H1 (cell line): ENCODE measurements at regions not wholly inside any gene's neighbourhood (a gene's known extent, or its start where the extent isn't known, plus 50 kb on each side); places are given as distances from the start of the nearest gene placed in this dataset.

Experiments
- CTCF ChIA-PET: fragments of 300-600 bp; sonication (Branson Sonifier 250); formaldehyde crosslinking; loops from one replicate; lab custom pipeline; 2021; ENCODE audit not compliant: partially characterized antibody; lab: Charles Lee
- POLR2A ChIA-PET: fragments of 300-600 bp; sonication (Branson Sonifier 250); formaldehyde crosslinking; loops from one replicate; lab custom pipeline; 2021; ENCODE audit warnings: inconsistent platforms; ENCODE audit not compliant: partially characterized antibody; lab: Charles Lee
- DNase-seq, 2 experiments: peaks; one replicate each; pipeline versions ENCODE4 v3.0.0 to v3.0.0-alpha.2; 2010 to 2022; ENCODE audit warnings: low spot score in 2 of 2, low read depth in 1 of 2, mixed read lengths in 1 of 2
- FAIRE-seq: peaks from 2 replicates; lab custom pipeline; 2011; peaks lifted over from hg19 to GRCh38; lab: Jason Lieb, UNC
- H2AFZ ChIP-seq: 2 replicates; pipeline ENCODE4 v1.8.1; 2012; ENCODE audit warnings: low read length, inconsistent platforms
- H2AK5ac ChIP-seq: 2 replicates; pipeline ENCODE4 v1.6.1; 2013; ENCODE audit warnings: low read depth, low read length
- H2BK120ac ChIP-seq: replicated peaks from 2 replicates; pipeline ENCODE3; 2013; ENCODE audit warnings: low read depth, low read length, inconsistent platforms
- H2BK12ac ChIP-seq: 2 replicates; pipeline ENCODE4 v1.6.1; 2013; ENCODE audit warnings: low read depth, low read length
- H2BK15ac ChIP-seq: 2 replicates; pipeline ENCODE4 v1.6.1; 2013; ENCODE audit warnings: low read length
- H2BK20ac ChIP-seq: 2 replicates; pipeline ENCODE4 v1.6.1; 2013; ENCODE audit warnings: low read length
- H2BK5ac ChIP-seq: 2 replicates; pipeline ENCODE4 v1.6.1; 2013; ENCODE audit warnings: low read depth, low read length
- H3K14ac ChIP-seq: 2 replicates; pipeline ENCODE4 v1.6.1; 2013; ENCODE audit warnings: inconsistent platforms; ENCODE audit not compliant: insufficient read length
- H3K18ac ChIP-seq: 2 replicates; pipeline ENCODE4 v1.6.1; 2013; ENCODE audit warnings: low read length; ENCODE audit errors: extremely low read depth
- H3K23ac ChIP-seq: 2 replicates; pipeline ENCODE4 v1.6.1; 2013; ENCODE audit warnings: inconsistent platforms; ENCODE audit not compliant: insufficient read length
- H3K23me2 ChIP-seq: 2 replicates; pipeline ENCODE4 v1.6.1; 2013; ENCODE audit warnings: low read depth, low read length
- H3K27ac ChIP-seq: 2 replicates; pipeline ENCODE4 v1.6.1; 2011; ENCODE audit warnings: low read depth, low read length, inconsistent platforms
- H3K27me3 ChIP-seq, 4 experiments: replicated peaks in 1 of 4; 1 replicate in 1 of 4; 2 replicates in 3 of 4; pipeline versions ENCODE4 v1.6.1 to v1.8.1; 2011 to 2013; ENCODE audit warnings: low read length in 3 of 4, mild to moderate bottlenecking in 3 of 4, inconsistent platforms in 2 of 4, mixed read lengths in 2 of 4, moderate library complexity in 1 of 4; ENCODE audit not compliant: control insufficient read depth in 3 of 4, insufficient read depth in 3 of 4; ENCODE audit errors: extremely low read depth in 1 of 4
- H3K36me3 ChIP-seq, 4 experiments: 2 replicates each; pipeline versions ENCODE4 v1.6.1 to v1.8.1; 2011 to 2013; ENCODE audit warnings: mild to moderate bottlenecking in 4 of 4, low read length in 3 of 4, moderate library complexity in 2 of 4, control low read depth in 1 of 4, inconsistent platforms in 1 of 4; ENCODE audit not compliant: insufficient read depth in 4 of 4, control insufficient read depth in 2 of 4
- H3K4ac ChIP-seq: replicated peaks from 2 replicates; pipeline ENCODE3; 2013; ENCODE audit warnings: low read length, low read depth, mixed read lengths, inconsistent platforms; ENCODE audit not compliant: insufficient read length
- H3K4me1 ChIP-seq, 4 experiments: replicated peaks in 1 of 4; 1 replicate in 1 of 4; 2 replicates in 3 of 4; pipeline versions ENCODE4 v1.6.1 to v1.8.1; 2011 to 2013; ENCODE audit warnings: low read length in 3 of 4, inconsistent platforms in 2 of 4, mixed read lengths in 1 of 4; ENCODE audit not compliant: insufficient read depth in 4 of 4, control insufficient read depth in 3 of 4
- H3K4me2 ChIP-seq, 2 experiments: 2 replicates each; pipeline versions ENCODE4 v1.6.1 to v1.8.1; 2011 to 2013; ENCODE audit warnings: low read depth in 2 of 2, low read length in 2 of 2, control low read depth in 1 of 2, inconsistent platforms in 1 of 2, mild to moderate bottlenecking in 1 of 2; ENCODE audit not compliant: insufficient read depth in 1 of 2
- H3K4me3 ChIP-seq, 4 experiments: fragments of 200-600, 300-600 bp in 1 of 4; sonication (generic), shearing (Covaris generic), sonication (Bioruptor Twin) in 1 of 4; 2 replicates each; pipeline versions ENCODE4 v1.5.1 to v1.8.1; 2011 to 2016; ENCODE audit warnings: low read length in 4 of 4, low read depth in 3 of 4, control low read depth in 2 of 4, inconsistent platforms in 2 of 4, mild to moderate bottlenecking in 2 of 4, mixed read lengths in 1 of 4, moderate library complexity in 1 of 4; ENCODE audit not compliant: insufficient read depth in 2 of 4; ENCODE audit errors: extremely low read depth in 1 of 4
- H3K56ac ChIP-seq: replicated peaks from 2 replicates; pipeline ENCODE3; 2013; ENCODE audit warnings: low read depth, mild to moderate bottlenecking, mixed read lengths, low read length, inconsistent platforms; ENCODE audit not compliant: insufficient read length
- H3K79me1 ChIP-seq: 2 replicates; pipeline ENCODE4 v1.6.1; 2013; ENCODE audit warnings: low read depth, low read length, control low read depth
- H3K79me2 ChIP-seq, 2 experiments: 2 replicates each; pipeline versions ENCODE4 v1.6.1 to v1.8.1; 2012 to 2013; ENCODE audit warnings: low read length in 2 of 2, mild to moderate bottlenecking in 2 of 2, inconsistent platforms in 1 of 2; ENCODE audit not compliant: insufficient read depth in 2 of 2, control insufficient read depth in 1 of 2
- H3K9ac ChIP-seq, 4 experiments: replicated peaks in 1 of 4; 1 replicate in 1 of 4; 2 replicates in 3 of 4; pipeline versions ENCODE4 v1.6.1 to v1.8.1; 2011 to 2013; ENCODE audit warnings: low read depth in 3 of 4, low read length in 3 of 4, control low read depth in 2 of 4, mild to moderate bottlenecking in 2 of 4, moderate library complexity in 2 of 4, inconsistent platforms in 1 of 4; ENCODE audit errors: extremely low read depth in 1 of 4
- H3K9me3 ChIP-seq, 2 experiments: 2 replicates each; pipeline versions ENCODE4 v1.6.1 to v1.8.1; 2012 to 2013; ENCODE audit warnings: mild to moderate bottlenecking in 2 of 2, moderate library complexity in 2 of 2, control low read depth in 1 of 2, inconsistent platforms in 1 of 2, low read depth in 1 of 2, low read length in 1 of 2, mixed read lengths in 1 of 2; ENCODE audit not compliant: insufficient read depth in 2 of 2
- H4K20me1 ChIP-seq, 2 experiments: replicated peaks in 1 of 2; 2 replicates each; pipeline versions ENCODE3 to v1.8.1; 2011 to 2013; ENCODE audit warnings: inconsistent platforms in 2 of 2, low read length in 2 of 2, mild to moderate bottlenecking in 1 of 2; ENCODE audit not compliant: insufficient read depth in 2 of 2, control insufficient read depth in 1 of 2
- H4K5ac ChIP-seq: 2 replicates; pipeline ENCODE4 v1.6.1; 2013; ENCODE audit warnings: low read length, low read depth, mixed read lengths, inconsistent platforms; ENCODE audit not compliant: insufficient read length
- H4K8ac ChIP-seq: 2 replicates; pipeline ENCODE4 v1.8.0; 2013; ENCODE audit warnings: mild to moderate bottlenecking, moderate library complexity, low read length, inconsistent platforms; ENCODE audit not compliant: insufficient read depth; ENCODE audit errors: extremely low read depth
- H4K91ac ChIP-seq: replicated peaks from 2 replicates; pipeline ENCODE3; 2013; ENCODE audit warnings: low read length, mixed read lengths, inconsistent platforms; ENCODE audit not compliant: insufficient read length
- FOSL1 ChIP-seq: IDR thresholded peaks from 2 replicates; pipeline ENCODE4 v1.6.1; 2011; ENCODE audit warnings: mild to moderate bottlenecking, low read depth, low read length, moderate library complexity; ENCODE audit not compliant: insufficient read depth
- KDM1A ChIP-seq: fragments of 200-600, 300-600 bp; sonication (generic); IDR thresholded peaks from 2 replicates; pipeline ENCODE4 v1.7.1; 2016; ENCODE audit warnings: mild to moderate bottlenecking, low read length, borderline replicate concordance
- RFX5 ChIP-seq: IDR thresholded peaks from 2 replicates; pipeline ENCODE4 v1.6.1; 2011; ENCODE audit warnings: low read depth, low read length, improper control_type of control experiment, borderline replicate concordance
- TBP ChIP-seq: IDR thresholded peaks from 2 replicates; pipeline ENCODE4 v1.6.1; 2011; ENCODE audit warnings: low read depth, low read length, improper control_type of control experiment
- WGBS, 2 experiments: shearing (Covaris generic) in 1 of 2; methylation state at CpG; one replicate each; pipeline versions ENCODE4 v1.1.6 to v1.1.7; 2013 to 2015; ENCODE audit warnings: low lambda C conversion rate in 2 of 2, mixed read lengths in 2 of 2, inconsistent platforms in 1 of 2, low coverage in 1 of 2, missing lambda C conversion rate in 1 of 2; ENCODE audit not compliant: insufficient replicate concordance in 2 of 2, insufficient coverage in 1 of 2, insufficient read length in 1 of 2; ENCODE audit errors: extremely low coverage in 1 of 2, missing lambda C conversion rate in 1 of 2; 5-methylcytosine and 5-hydroxymethylcytosine counted together
- TF ChIP-seq, protein P1 (sequence below): IDR thresholded peaks from 2 replicates; pipeline ENCODE4 v1.6.1; 2012; ENCODE audit warnings: inconsistent platforms

DNA sequence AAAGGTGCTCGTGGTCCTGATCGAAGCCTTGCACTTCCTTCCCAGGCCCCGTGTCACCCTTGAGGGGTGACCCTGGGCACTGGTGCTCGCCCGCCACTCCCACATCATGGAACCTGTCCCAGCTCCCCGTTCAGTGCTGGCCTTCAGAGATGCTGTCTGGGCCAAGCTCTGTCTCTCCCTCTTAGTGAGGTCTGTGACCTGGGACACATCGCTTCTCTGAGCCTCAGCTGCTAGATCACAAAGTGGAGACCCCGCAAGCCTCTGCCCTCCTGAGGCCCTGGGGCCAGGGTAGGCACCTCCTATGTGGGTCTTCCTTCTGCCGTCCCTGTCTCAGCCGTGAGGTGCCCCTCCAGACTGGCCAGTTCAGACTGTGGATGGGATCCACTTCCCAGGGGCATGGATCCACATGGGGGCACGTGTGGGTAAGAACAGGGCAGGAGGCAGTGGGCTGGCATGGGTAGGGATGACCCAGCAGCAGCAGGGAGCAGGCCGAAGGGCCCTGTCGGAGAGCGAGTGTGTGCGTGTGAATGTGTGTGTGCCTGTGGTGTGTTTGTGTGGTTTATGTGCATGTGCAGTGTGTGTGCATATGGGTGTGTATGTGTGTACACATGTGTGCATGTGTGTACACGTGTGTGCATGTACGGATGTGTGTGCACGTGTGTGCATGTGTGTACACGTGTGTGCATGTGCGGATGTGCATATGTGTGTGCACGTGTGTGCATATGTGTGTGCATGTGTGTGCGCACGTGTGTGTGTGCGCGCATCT is 1073.7 kb downstream of the BRD1 start:
- no peak overlapping the region for H3K27ac ChIP-seq
- DNase-seq (no peak), FAIRE-seq (no peak)
- no peak overlapping the region for H2AFZ ChIP-seq
- no peak overlapping the region for H3K18ac ChIP-seq
- H4K8ac ChIP-seq: peak overlapping the region; percentile 46; the same call in 1 of the 2 replicates
- H3K27me3 ChIP-seq: no peaks in the 10 kb centered on the region
- H2BK12ac ChIP-seq: no peak overlapping the region; the same call in 1 of the 2 replicates
- ChIA-PET POLR2A (no interaction called here), CTCF (interaction anchor here (1.3 kb wide), 1 partner anchor 53 kb away, joined by 3 read pairs; no protein-coding TSS in a partner anchor)
- no peak overlapping the region for H3K4me2 ChIP-seq
- H3K23me2 ChIP-seq: peaks cover 2% of the 10 kb centered on the region
- no peaks in the 10 kb centered on the region; the same call in 1 of the 2 replicates for H3K79me1 ChIP-seq
- H3K4ac ChIP-seq: no peak overlapping the region
- WGBS, 2 experiments: 90% methylated on average over 25 of the region's 25 CpGs; no CpG with 5 or more reads in 1 of the 2 experiments
- no peak for TF ChIP-seq TBP
- TF ChIP-seq KDM1A: no peak; the same call in 1 of the 2 replicates
- TF ChIP-seq, protein P1, sequence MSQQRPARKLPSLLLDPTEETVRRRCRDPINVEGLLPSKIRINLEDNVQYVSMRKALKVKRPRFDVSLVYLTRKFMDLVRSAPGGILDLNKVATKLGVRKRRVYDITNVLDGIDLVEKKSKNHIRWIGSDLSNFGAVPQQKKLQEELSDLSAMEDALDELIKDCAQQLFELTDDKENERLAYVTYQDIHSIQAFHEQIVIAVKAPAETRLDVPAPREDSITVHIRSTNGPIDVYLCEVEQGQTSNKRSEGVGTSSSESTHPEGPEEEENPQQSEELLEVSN: no peak
- TF ChIP-seq FOSL1: no peak
- no peak for TF ChIP-seq RFX5
- H2BK120ac ChIP-seq: no peak overlapping the region
- H4K5ac ChIP-seq: no peak overlapping the region
- peak overlapping the region; percentile 83 for H4K91ac ChIP-seq
- peaks cover 2 to 5% of the 10 kb centered on the region in 2 experiments for H4K20me1 ChIP-seq
- H3K23ac ChIP-seq: no peak overlapping the region
- peak overlapping the region; percentile 70; the same call in 1 of the 2 replicates for H2AK5ac ChIP-seq
- H2BK15ac ChIP-seq: no peak overlapping the region
- no peaks in the 10 kb centered on the region for H3K9me3 ChIP-seq
- no peaks in the 10 kb centered on the region; a peak in 1 of 7 replicates for H3K4me1 ChIP-seq
- H3K36me3 ChIP-seq: no peaks in the 10 kb centered on the region
- no peak overlapping the region for H3K56ac ChIP-seq
- no peak overlapping the region for H2BK20ac ChIP-seq
- H3K14ac ChIP-seq: no peak overlapping the region
- H2BK5ac ChIP-seq: no peak overlapping the region
- H3K9ac ChIP-seq: peak overlapping the region in 1 of 4 experiments; percentile 60; a peak in 1 of 7 replicates
- H3K4me3 ChIP-seq: no peak overlapping the region
- no peaks in the 10 kb centered on the region for H3K79me2 ChIP-seq
